ENCODE measurements at regions not wholly inside any gene's neighbourhood (a gene's known extent, or its start where the extent isn't known, plus 50 kb on each side); places are given as distances from the start of the nearest gene placed in this dataset.

GRCh38 chr17:53148058-53148457, 674.7 kb upstream of the KIF2B start:
- DNase-seq: no peak

GRCh38 chr17:53142890-53143289, 679.8 kb upstream of the KIF2B start:
- DNase-seq: peak; percentile 53

GRCh38 chr17:53141731-53142130, 681.0 kb upstream of the KIF2B start:
- DNase-seq: no peak

- DNase-seq: no peak
Observed at GRCh38 chr17:53141280-53141679, 681.4 kb upstream of the KIF2B start.

GRCh38 chr17:53137869-53138268, 684.9 kb upstream of the KIF2B start:
- DNase-seq: no peak

GRCh38 chr17:53135969-53136368, 686.8 kb upstream of the KIF2B start:
- no peak for DNase-seq

GRCh38 chr17:53134548-53134947, 688.2 kb upstream of the KIF2B start:
- no peak for DNase-seq

- DNase-seq: no peak
Observed at GRCh38 chr17:53133876-53134275, 688.9 kb upstream of the KIF2B start.

GRCh38 chr17:53129863-53130262, 692.9 kb upstream of the KIF2B start:
- DNase-seq: no peak

GRCh38 chr17:53127331-53127730, 695.4 kb upstream of the KIF2B start:
- DNase-seq: no peak

- no peak for DNase-seq
Observed at GRCh38 chr17:53122966-53123365, 699.8 kb upstream of the KIF2B start.

GRCh38 chr17:53119773-53120172, 703.0 kb upstream of the KIF2B start:
- DNase-seq: no peak

- no peak for DNase-seq
Observed at GRCh38 chr17:53118948-53119347, 703.8 kb upstream of the KIF2B start.

- DNase-seq: no peak
Observed at GRCh38 chr17:53106886-53107285, 715.8 kb upstream of the KIF2B start.

- DNase-seq: peak; percentile 66
Observed at GRCh38 chr17:53101706-53102105, 721.0 kb upstream of the KIF2B start.

- no peak for DNase-seq
Observed at GRCh38 chr17:53100126-53100525, 722.6 kb upstream of the KIF2B start.

- no peak for DNase-seq
Observed at GRCh38 chr17:53093391-53093790, 729.3 kb upstream of the KIF2B start.

- no peak for DNase-seq
Observed at GRCh38 chr17:53092072-53092471, 730.7 kb upstream of the KIF2B start.

- DNase-seq: no peak
Observed at GRCh38 chr17:53090770-53091169, 732.0 kb upstream of the KIF2B start.

- no peak for DNase-seq
Observed at GRCh38 chr17:53088481-53088880, 734.2 kb upstream of the KIF2B start.

- DNase-seq: no peak
Observed at GRCh38 chr17:53061446-53061845, 761.3 kb upstream of the KIF2B start.

GRCh38 chr17:53058031-53058430, 764.7 kb upstream of the KIF2B start:
- no peak for DNase-seq

- no peak for DNase-seq
Observed at GRCh38 chr17:53046781-53047180, 775.9 kb upstream of the KIF2B start.

GRCh38 chr17:53039981-53040380, 782.7 kb upstream of the KIF2B start:
- DNase-seq: no peak

GRCh38 chr17:53033297-53033696, 789.4 kb upstream of the KIF2B start:
- DNase-seq: no peak

GRCh38 chr17:53032861-53033271, 789.9 kb upstream of the KIF2B start:
- DNase-seq: peak; percentile 93
